BLaER1 (cell line): ENCODE measurements at regions not wholly inside any gene's neighbourhood (a gene's known extent, or its start where the extent isn't known, plus 50 kb on each side); places are given as distances from the start of the nearest gene placed in this dataset.
A peak's percentile ranks its signal among the peaks of the same experiment; 100 is the strongest.
"Not testable (repeated sequence)": the region's sequence is repeated elsewhere in the genome, so short reads cannot be mapped to it uniquely, and the experiment has no call there.

ENCODE experiments used
- H3K27ac ChIP-seq: shearing (Covaris generic); formaldehyde crosslinking; 2 replicates; pipeline ENCODE4 v1.8.1; 2022
- H3K27me3 ChIP-seq: shearing (Covaris generic); formaldehyde crosslinking; 2 replicates; pipeline ENCODE4 v1.8.1; 2022
- H3K36me3 ChIP-seq: shearing (Covaris generic); formaldehyde crosslinking; 2 replicates; pipeline ENCODE4 v1.8.1; 2022
- H3K4me1 ChIP-seq: shearing (Covaris generic); formaldehyde crosslinking; 2 replicates; pipeline ENCODE4 v1.8.1; 2022
- H3K4me2 ChIP-seq: shearing (Covaris generic); formaldehyde crosslinking; 2 replicates; pipeline ENCODE4 v1.8.1; 2022
- H3K4me3 ChIP-seq: shearing (Covaris generic); formaldehyde crosslinking; 2 replicates; pipeline ENCODE4 v1.8.1; 2022
- H3K9ac ChIP-seq: shearing (Covaris generic); formaldehyde crosslinking; 2 replicates; pipeline ENCODE4 v1.8.1; 2022
- H3K9me3 ChIP-seq: shearing (Covaris generic); formaldehyde crosslinking; 2 replicates; pipeline ENCODE4 v1.8.1; 2022
- H4K20me1 ChIP-seq: shearing (Covaris generic); formaldehyde crosslinking; 2 replicates; pipeline ENCODE4 v1.8.1; 2022
- Cebpa-rat ChIP-seq: shearing (Covaris generic); IDR thresholded peaks from 2 replicates; pipeline ENCODE4 v1.8.1; 2022

GRCh38 chr5:17411436-17412402 is 86.3 kb upstream of the TAF11L2 start:
- Histone ChIP-seq H3K9me3 (no peaks in the 10 kb centered on the region), H3K9ac (no peak overlapping the region), H3K4me1 (no peaks in the 10 kb centered on the region), H3K36me3 (no peaks in the 10 kb centered on the region), H3K27me3 (no peaks in the 10 kb centered on the region), H4K20me1 (no peaks in the 10 kb centered on the region), H3K4me2 (no peak overlapping the region), H3K27ac (no peak overlapping the region), H3K4me3 (no peak overlapping the region)
- TF ChIP-seq Cebpa-rat: no peak

- Histone ChIP-seq H3K4me3 (no peak overlapping the region), H3K4me1 (no peaks in the 10 kb centered on the region), H3K27ac (no peak overlapping the region), H4K20me1 (no peaks in the 10 kb centered on the region), H3K36me3 (no peaks in the 10 kb centered on the region), H3K9ac (no peak overlapping the region), H3K4me2 (no peak overlapping the region), H3K27me3 (no peaks in the 10 kb centered on the region), H3K9me3 (no peaks in the 10 kb centered on the region)
- TF ChIP-seq Cebpa-rat: no peak
Observed at GRCh38 chr5:17412760-17413671, 85.0 kb upstream of the TAF11L2 start.

- H3K36me3 ChIP-seq: no peaks in the 10 kb centered on the region
- H3K4me3 ChIP-seq: no peak overlapping the region
- H3K9ac ChIP-seq: no peak overlapping the region
- no peaks in the 10 kb centered on the region for H3K9me3 ChIP-seq
- H4K20me1 ChIP-seq: no peaks in the 10 kb centered on the region
- no peaks in the 10 kb centered on the region for H3K27me3 ChIP-seq
- H3K4me2 ChIP-seq: no peak overlapping the region
- no peak overlapping the region for H3K27ac ChIP-seq
- TF ChIP-seq Cebpa-rat: no peak
- no peaks in the 10 kb centered on the region for H3K4me1 ChIP-seq
Observed at GRCh38 chr5:17413691-17414090, 84.3 kb upstream of the TAF11L2 start.

GRCh38 chr5:17415321-17415758 is 82.7 kb upstream of the TAF11L2 start:
- Histone ChIP-seq H3K4me1 (no peaks in the 10 kb centered on the region), H3K4me2 (no peak overlapping the region), H3K36me3 (no peaks in the 10 kb centered on the region)

GRCh38 chr5:17416374-17416773 is 81.7 kb upstream of the TAF11L2 start:
- not testable (repeated sequence) for H3K9ac ChIP-seq, H3K4me1 ChIP-seq, H4K20me1 ChIP-seq

More at GRCh38 chr5:17415321-17415758, 82.7 kb upstream of the TAF11L2 start:
- no peak overlapping the region for H3K4me3 ChIP-seq
- TF ChIP-seq Cebpa-rat: no peak
- no peaks in the 10 kb centered on the region for H3K27me3 ChIP-seq
- H3K27ac ChIP-seq: no peak overlapping the region
- H3K9ac ChIP-seq: no peak overlapping the region
- no peaks in the 10 kb centered on the region for H4K20me1 ChIP-seq
- H3K9me3 ChIP-seq: no peaks in the 10 kb centered on the region

GRCh38 chr5:17424674-17425073 is 73.4 kb upstream of the TAF11L2 start:
- H3K36me3 ChIP-seq: no peaks in the 10 kb centered on the region
- H3K4me1 ChIP-seq: peaks cover 10% of the 10 kb centered on the region
- no peak overlapping the region for H3K9ac ChIP-seq
- no peaks in the 10 kb centered on the region for H3K27me3 ChIP-seq
- H3K9me3 ChIP-seq: no peaks in the 10 kb centered on the region
- no peak overlapping the region for H3K4me3 ChIP-seq
- no peak for TF ChIP-seq Cebpa-rat
- no peaks in the 10 kb centered on the region for H4K20me1 ChIP-seq
- H3K4me2 ChIP-seq: no peak overlapping the region
- H3K27ac ChIP-seq: no peak overlapping the region

More at GRCh38 chr5:17416374-17416773, 81.7 kb upstream of the TAF11L2 start:
- H3K27ac ChIP-seq, H3K27me3 ChIP-seq, H3K36me3 ChIP-seq, H3K9me3 ChIP-seq, H3K4me3 ChIP-seq, H3K4me2 ChIP-seq: not testable (repeated sequence)

GRCh38 chr5:17425385-17426070 is 72.5 kb upstream of the TAF11L2 start:
- Histone ChIP-seq H3K9me3 (no peaks in the 10 kb centered on the region), H3K4me1 (peaks cover 10% of the 10 kb centered on the region), H3K27ac (no peak overlapping the region), H3K4me3 (no peak overlapping the region), H4K20me1 (no peaks in the 10 kb centered on the region), H3K36me3 (no peaks in the 10 kb centered on the region), H3K27me3 (no peaks in the 10 kb centered on the region), H3K4me2 (peak overlapping the region; percentile 5; the same call in 1 of the 2 replicates), H3K9ac (no peak overlapping the region)
- no peak for TF ChIP-seq Cebpa-rat

- Histone ChIP-seq H3K27me3 (no peaks in the 10 kb centered on the region), H3K9ac (no peak overlapping the region), H3K4me1 (peaks cover 10% of the 10 kb centered on the region), H3K9me3 (no peaks in the 10 kb centered on the region), H3K36me3 (no peaks in the 10 kb centered on the region), H3K27ac (no peak overlapping the region), H4K20me1 (no peaks in the 10 kb centered on the region), H3K4me2 (no peak overlapping the region), H3K4me3 (no peak overlapping the region)
- no peak for TF ChIP-seq Cebpa-rat
Observed at GRCh38 chr5:17426104-17426749, 71.8 kb upstream of the TAF11L2 start.

- Histone ChIP-seq H3K4me3 (no peak overlapping the region), H3K27me3 (no peaks in the 10 kb centered on the region), H3K27ac (no peak overlapping the region), H3K4me1 (peaks cover 10% of the 10 kb centered on the region), H3K4me2 (no peak overlapping the region), H3K36me3 (no peaks in the 10 kb centered on the region), H3K9ac (no peak overlapping the region), H3K9me3 (no peaks in the 10 kb centered on the region), H4K20me1 (no peaks in the 10 kb centered on the region)
- TF ChIP-seq Cebpa-rat: no peak
Observed at GRCh38 chr5:17428176-17428800, 69.7 kb upstream of the TAF11L2 start.
